Central memory CD8-positive, alpha-beta T cell (primary cell): ENCODE measurements at regions not wholly inside any gene's neighbourhood (a gene's known extent, or its start where the extent isn't known, plus 50 kb on each side); places are given as distances from the start of the nearest gene placed in this dataset.

Experiments
- ATAC-seq: fragments of 150-1000 bp; cut with Tn5 transposase; replicated peaks from 2 replicates; pipeline ENCODE4 v1.10.0; 2022; ENCODE audit warnings: mild to moderate bottlenecking, moderate FRiP score, moderate number of reproducible peaks; ENCODE audit not compliant: poor library complexity, severe bottlenecking; ENCODE audit errors: extremely low read depth
- DNase-seq, 2 donors: peaks; one replicate each; pipeline ENCODE4 v3.0.0; 2021; ENCODE audit warnings: low spot score in 2 of 2
- H3K27ac Mint-ChIP-seq: one replicate; pipeline ENCODE4 v1.8.0; 2022; ENCODE audit warnings: low read depth, mild to moderate bottlenecking, moderate library complexity, mixed read lengths
- H3K27me3 Mint-ChIP-seq: one replicate; pipeline ENCODE4 v1.8.0; 2022; ENCODE audit warnings: mixed read lengths
- H3K36me3 Mint-ChIP-seq: one replicate; pipeline ENCODE4 v1.8.0; 2022; ENCODE audit warnings: mild to moderate bottlenecking, moderate library complexity, mixed read lengths; ENCODE audit not compliant: insufficient read depth
- H3K4me1 Mint-ChIP-seq: one replicate; pipeline ENCODE4 v1.8.0; 2022; ENCODE audit warnings: mixed read lengths
- H3K4me3 Mint-ChIP-seq: one replicate; pipeline ENCODE4 v1.8.0; 2022; ENCODE audit warnings: mild to moderate bottlenecking, moderate library complexity, mixed read lengths
- H3K9me3 Mint-ChIP-seq: one replicate; pipeline ENCODE4 v1.8.0; 2022; ENCODE audit warnings: mixed read lengths

DNA sequence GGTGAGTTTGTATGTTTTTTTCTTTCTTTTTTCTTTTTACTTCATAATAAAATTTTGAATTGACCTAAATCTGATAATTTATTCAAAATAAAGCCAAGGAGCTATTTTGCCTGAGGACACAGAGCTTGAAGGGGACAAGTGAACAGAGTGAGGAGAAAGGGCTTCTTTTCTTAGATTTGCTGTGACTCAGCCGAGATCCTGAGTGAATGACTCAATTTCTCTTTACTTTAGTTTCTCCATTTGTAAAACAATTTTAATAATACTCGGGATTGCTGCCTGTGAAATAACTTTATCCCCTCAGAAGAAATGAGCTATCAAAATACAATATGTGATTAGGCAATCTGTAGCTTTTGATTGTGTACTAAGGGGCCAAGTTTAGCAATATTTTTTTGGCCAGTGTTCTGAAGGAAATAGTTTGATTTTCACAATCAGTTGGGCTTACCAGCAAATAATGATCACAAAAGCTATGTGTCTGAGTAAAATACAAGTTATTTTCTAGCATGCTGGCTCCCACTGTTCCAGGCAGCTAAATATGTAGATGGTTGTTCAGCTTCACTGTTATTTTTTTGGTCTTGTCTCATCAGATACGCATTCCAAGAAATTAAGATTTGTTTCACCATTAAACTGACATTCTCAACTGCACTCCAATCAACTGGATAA is 437.5 kb downstream of the FGF9 start:
- Mint-ChIP-seq H3K4me1 (peaks cover 29% of the 10 kb centered on the region), H3K36me3 (peaks cover 4% of the 10 kb centered on the region), H3K27ac (peak overlapping the region; percentile 67), H3K27me3 (no peaks in the 10 kb centered on the region), H3K9me3 (no peaks in the 10 kb centered on the region), H3K4me3 (no peak overlapping the region)
- DNase-seq (no peak), ATAC-seq (no peak)

DNA sequence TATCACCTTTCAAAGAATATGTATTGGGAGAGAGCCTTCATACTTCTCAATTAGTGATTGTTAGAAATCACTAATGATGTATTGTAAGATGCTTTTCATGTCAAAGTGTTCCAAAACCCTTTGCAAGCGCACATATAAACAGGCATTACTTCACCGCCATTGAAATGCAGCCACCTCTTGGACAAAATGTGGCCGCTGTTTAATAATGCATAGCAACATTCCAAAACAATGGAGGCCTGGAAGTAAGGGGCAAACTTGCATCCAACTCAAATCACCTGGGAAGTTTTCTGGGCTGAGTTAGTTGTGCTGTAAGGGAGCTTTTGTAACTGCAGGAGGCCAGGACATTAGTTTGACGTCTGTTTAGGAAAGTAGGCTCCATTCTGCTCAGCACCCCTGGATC is 438.1 kb downstream of the FGF9 start:
- H3K36me3 Mint-ChIP-seq, result peaks cover 4% of the 10 kb centered on the region
- no peak overlapping the region for H3K4me3 Mint-ChIP-seq
- H3K9me3 Mint-ChIP-seq, result no peaks in the 10 kb centered on the region
- peaks cover 35% of the 10 kb centered on the region for H3K4me1 Mint-ChIP-seq
- ATAC-seq (no peak), DNase-seq (no peak)
- H3K27ac Mint-ChIP-seq, result no peak overlapping the region
- H3K27me3 Mint-ChIP-seq, result no peaks in the 10 kb centered on the region

DNA sequence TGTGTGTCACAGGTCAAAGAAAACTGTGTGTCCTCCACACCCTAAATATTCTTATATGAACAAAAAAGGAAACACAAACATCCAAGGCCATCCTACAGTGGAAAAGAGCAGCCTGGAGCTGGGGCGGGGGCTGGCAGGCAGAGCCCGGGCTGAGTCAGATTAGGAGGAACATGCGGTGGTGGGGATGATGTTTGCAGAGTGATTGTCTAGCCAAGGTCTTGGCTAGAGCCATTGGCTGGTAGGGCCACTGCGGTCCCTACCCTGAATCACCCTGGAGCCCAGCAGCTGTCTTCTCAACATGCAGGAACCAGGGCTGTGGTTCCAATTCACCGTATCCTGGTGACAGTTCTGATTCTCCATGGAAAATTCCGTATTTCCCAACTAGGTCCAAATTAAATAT is 439.5 kb downstream of the FGF9 start:
- Mint-ChIP-seq H3K27me3 (no peaks in the 10 kb centered on the region), H3K4me3 (no peak overlapping the region), H3K4me1 (peaks cover 48% of the 10 kb centered on the region), H3K27ac (peak overlapping the region; percentile 3), H3K9me3 (no peaks in the 10 kb centered on the region), H3K36me3 (peaks cover 14% of the 10 kb centered on the region)
- DNase-seq (no peak), ATAC-seq (no peak)

DNA sequence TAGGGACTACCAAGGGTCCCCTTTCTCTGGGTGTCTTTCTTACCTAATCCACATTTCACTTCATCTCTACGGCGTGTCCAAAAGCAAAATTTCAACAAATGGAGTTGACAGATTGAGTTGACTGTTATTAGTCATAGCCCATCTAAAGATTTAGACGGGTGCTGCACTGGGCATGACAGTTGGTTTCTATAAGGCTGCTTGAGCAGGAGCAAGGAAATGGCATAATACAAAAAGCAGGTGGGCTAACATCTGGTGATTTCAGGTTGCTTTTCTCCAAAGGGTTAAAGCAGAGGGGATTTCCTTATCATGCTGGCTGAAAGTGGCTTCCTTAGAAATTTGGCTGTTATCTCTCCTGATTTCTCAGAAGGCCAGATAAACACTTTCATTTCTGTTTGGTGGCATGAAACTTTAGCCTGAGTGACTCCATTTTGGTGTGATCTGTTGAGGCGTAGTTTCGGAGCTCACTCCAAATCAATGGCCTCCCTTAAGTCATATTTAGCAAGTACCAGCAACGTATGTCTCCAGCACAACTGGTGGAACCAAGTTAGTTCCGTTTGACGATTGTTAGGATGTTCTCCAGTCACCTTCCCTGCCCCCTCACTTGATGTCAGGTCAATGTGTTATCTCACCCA is 440.4 kb downstream of the FGF9 start:
- DNase-seq (no peak), ATAC-seq (no peak)
- Mint-ChIP-seq H3K4me3 (no peak overlapping the region), H3K27me3 (no peaks in the 10 kb centered on the region), H3K4me1 (peaks cover 45% of the 10 kb centered on the region), H3K36me3 (peaks cover 19% of the 10 kb centered on the region), H3K9me3 (no peaks in the 10 kb centered on the region), H3K27ac (no peak overlapping the region)

DNA sequence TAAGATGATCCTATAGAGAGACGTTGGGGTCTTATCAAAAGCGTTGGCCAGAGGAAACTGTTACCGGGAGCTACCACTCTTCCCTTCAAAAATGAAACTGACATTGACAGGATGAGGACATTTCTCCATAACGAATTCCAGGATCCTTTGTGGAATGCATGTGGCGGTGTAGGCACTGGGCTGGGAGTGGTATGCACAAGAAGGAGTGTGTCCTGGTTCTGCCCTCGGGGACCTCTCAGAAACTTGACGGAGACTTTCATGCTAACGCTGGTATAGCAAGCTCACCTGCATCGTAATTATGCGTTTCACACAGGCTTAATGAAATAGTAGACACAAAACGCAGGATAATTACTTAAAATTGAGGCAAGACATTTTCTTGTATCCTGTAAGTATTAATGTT is 441.1 kb downstream of the FGF9 start:
- no peak overlapping the region for H3K27ac Mint-ChIP-seq
- H3K9me3 Mint-ChIP-seq, result no peaks in the 10 kb centered on the region
- H3K36me3 Mint-ChIP-seq, result peaks cover 19% of the 10 kb centered on the region
- ATAC-seq, result no peak
- H3K4me3 Mint-ChIP-seq, result no peak overlapping the region
- H3K4me1 Mint-ChIP-seq, result peaks cover 40% of the 10 kb centered on the region
- no peak for DNase-seq
- no peaks in the 10 kb centered on the region for H3K27me3 Mint-ChIP-seq

DNA sequence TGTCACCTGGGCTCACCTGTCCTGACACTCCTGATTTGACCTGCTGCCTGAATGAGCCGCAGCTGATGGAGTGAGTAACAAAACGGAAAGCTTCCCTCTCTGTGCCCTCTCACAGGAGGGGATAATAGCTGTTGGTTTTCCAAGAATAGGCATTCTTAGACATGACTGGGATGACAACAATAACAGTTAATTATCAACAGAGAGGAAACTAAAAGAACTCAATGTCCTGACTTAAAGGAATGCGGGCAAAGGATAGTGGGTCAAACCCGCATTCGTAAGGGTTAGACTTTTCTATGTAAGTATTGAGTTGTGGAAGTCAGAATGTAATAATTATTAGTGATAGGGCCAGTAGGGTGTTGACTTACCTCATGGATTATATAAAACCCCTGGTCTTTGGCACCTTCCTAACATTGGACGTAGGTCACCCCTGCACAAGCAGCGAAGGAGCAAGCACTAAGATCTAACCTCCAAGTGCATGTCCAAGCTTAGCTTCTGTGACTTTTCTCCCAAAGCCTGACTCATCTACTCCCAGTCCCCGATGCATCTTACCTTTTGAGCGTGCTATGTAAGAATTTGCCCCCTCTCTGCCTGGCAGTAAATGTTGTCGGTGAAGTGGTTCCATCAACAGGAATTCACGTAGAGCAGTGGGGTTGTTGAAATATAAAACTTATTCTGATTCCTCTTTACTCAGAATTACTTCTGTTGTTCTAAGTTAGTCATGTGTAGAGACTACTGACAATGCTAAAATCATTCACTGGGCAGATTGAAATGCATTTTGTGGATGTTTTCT is 442.3 kb downstream of the FGF9 start:
- Mint-ChIP-seq H3K4me3 (no peak overlapping the region), H3K4me1 (peaks cover 36% of the 10 kb centered on the region), H3K36me3 (peaks cover 19% of the 10 kb centered on the region), H3K27ac (peak overlapping the region; percentile 89), H3K9me3 (no peaks in the 10 kb centered on the region), H3K27me3 (no peaks in the 10 kb centered on the region)
- no peak for DNase-seq
- ATAC-seq, result no peak

DNA sequence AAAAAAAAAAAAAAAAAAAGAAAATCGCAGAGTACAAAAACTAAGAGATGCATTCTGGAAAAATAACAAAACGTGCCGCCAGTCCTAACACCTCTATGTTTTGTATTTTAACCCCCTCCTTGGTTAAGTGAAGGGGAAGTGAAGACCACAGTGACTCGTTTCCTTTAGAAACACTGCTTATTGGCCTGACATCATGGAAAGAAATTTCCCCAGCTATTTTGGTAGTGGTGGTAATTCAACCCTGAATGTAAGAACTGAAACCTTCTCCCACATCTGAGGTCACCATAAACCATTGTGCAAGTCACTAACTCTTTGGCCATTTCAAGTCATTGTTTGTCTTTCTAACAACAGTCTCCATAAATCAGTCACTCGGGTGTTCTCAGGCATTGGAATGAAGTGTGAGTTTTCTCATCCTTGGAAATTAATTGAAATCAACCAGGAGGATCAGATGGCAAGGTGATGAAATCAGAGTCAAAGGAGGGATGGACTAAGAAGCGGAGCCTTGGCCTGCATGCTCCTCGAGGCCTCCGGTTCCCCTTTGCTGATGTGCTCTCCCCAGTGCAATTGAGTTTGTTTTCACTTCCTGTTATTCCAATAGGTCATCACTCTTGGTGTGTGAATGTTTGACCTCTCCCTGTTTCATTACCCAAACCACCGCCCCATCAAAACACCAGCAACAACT is 443.9 kb downstream of the FGF9 start:
- no peaks in the 10 kb centered on the region for H3K27me3 Mint-ChIP-seq
- DNase-seq (peak in 1 of 2 donors; percentile 58), ATAC-seq (peak; percentile 96)
- H3K4me1 Mint-ChIP-seq, result peaks cover 35% of the 10 kb centered on the region
- H3K36me3 Mint-ChIP-seq, result peaks cover 19% of the 10 kb centered on the region
- H3K4me3 Mint-ChIP-seq, result peak overlapping the region; percentile 28
- H3K27ac Mint-ChIP-seq, result peak overlapping the region; percentile 89
- H3K9me3 Mint-ChIP-seq, result no peaks in the 10 kb centered on the region

DNA sequence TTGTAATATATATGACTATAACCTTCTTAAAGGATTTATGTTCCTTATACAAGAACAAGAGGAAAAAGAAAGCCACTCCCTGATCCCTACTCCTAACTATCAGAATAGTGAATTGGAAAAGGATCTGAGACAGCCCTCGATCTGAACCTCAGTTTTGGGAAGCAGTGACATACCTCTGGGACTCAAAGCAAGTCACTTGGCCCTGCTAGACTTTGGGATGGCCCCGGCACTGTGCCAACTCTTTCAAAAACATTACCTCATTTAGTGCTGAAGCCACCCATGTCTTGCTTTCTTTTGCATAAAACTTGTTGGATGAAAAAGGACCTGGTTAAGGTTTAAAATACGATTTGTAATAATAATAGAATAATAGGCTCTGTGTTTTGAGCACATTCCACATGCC is 447.3 kb downstream of the FGF9 start:
- peaks cover 18% of the 10 kb centered on the region for H3K36me3 Mint-ChIP-seq
- no peaks in the 10 kb centered on the region for H3K27me3 Mint-ChIP-seq
- no peak overlapping the region for H3K4me3 Mint-ChIP-seq
- no peaks in the 10 kb centered on the region for H3K9me3 Mint-ChIP-seq
- ATAC-seq (no peak), DNase-seq (no peak)
- no peak overlapping the region for H3K27ac Mint-ChIP-seq
- H3K4me1 Mint-ChIP-seq, result peaks cover 34% of the 10 kb centered on the region

DNA sequence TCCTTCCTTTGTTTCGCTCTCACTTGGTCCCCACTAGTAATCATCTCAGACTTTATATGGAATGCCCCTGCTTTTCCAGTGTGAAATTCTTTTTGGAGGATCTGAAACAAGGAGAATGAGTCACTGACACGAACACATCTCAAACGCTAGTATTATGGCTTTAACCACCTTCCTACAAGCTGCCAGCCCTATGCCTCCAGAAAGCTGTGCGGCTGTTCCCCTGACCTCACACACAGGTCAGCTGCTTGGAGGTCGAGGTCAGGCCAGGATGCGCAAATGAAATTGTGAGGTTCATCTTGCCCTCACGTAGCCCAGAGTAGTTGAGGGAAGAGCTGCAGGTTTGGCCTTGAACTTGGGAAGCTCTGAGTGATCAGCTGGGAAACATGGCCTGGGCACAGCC is 449.8 kb downstream of the FGF9 start:
- Mint-ChIP-seq H3K4me3 (no peak overlapping the region), H3K27ac (no peak overlapping the region), H3K4me1 (peaks cover 10% of the 10 kb centered on the region), H3K27me3 (no peaks in the 10 kb centered on the region), H3K9me3 (no peaks in the 10 kb centered on the region), H3K36me3 (peaks cover 2% of the 10 kb centered on the region)
- DNase-seq (no peak), ATAC-seq (no peak)

DNA sequence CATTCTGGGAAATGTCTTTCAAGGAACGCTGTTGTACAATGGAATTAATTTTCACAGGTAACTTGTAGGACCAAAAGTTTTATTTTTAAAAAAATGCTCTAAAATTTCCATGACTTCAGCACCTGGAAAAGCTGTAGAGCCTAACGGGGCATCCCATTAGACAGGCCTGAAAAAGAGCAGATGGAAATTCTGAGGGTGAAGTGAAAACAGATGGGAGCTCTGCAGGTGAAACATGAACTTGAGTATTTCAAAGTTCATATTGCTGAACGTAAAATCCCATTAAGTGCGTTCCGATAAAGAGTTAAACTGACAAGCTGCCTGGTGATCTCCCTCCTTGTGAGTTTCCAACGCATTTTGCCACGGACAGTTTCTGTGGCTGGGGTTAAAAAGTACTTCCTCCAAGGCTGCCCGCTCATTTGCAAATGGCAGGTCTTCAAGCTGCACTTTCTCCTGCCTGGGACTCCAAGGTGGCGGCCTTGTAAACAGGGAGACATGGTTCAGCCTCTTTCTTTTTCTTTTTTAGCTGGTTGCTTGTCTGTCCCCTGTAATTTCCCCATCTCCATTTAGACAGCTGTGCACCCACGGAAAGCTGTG is 450.4 kb downstream of the FGF9 start:
- Mint-ChIP-seq H3K4me3 (no peak overlapping the region), H3K27ac (no peak overlapping the region), H3K36me3 (peaks cover under 1% of the 10 kb centered on the region), H3K27me3 (no peaks in the 10 kb centered on the region), H3K4me1 (peaks cover 16% of the 10 kb centered on the region), H3K9me3 (no peaks in the 10 kb centered on the region)
- no peak for DNase-seq
- no peak for ATAC-seq

DNA sequence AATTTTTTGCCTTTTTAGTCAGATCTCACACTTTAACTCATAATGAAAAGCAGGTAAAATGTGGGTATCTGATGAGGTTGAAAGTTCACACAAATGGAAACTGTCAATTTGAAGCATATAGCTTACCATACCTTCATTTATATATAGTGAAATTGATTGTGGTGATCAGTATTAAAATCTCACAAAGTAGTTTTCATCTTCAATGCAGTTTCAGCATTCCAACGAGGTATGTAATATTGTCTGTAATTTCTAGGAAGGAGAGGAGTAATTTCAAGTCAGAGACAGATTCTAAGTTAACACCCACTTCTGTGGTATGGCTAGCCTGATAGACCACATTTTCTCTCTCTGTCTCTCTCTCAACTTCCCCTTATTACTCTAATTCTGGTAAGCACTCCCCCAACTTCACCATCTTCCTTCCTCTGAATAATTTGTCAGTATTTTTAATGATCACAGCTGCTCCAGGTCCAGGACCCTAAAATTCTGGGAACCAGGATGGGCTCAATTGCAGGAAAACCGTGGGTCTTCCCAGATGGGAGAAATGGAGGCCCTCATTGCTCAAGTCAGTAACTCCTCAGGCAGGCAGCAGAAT is 455.7 kb downstream of the FGF9 start:
- no peak overlapping the region for H3K4me3 Mint-ChIP-seq
- H3K36me3 Mint-ChIP-seq, result no peaks in the 10 kb centered on the region
- peak; percentile 85 for ATAC-seq
- H3K27me3 Mint-ChIP-seq, result no peaks in the 10 kb centered on the region
- no peaks in the 10 kb centered on the region for H3K9me3 Mint-ChIP-seq
- peak overlapping the region; percentile 19 for H3K27ac Mint-ChIP-seq
- no peak for DNase-seq
- peaks cover 19% of the 10 kb centered on the region for H3K4me1 Mint-ChIP-seq
